Heart left ventricle (tissue), 13 donors: ENCODE measurements at regions not wholly inside any gene's neighbourhood (a gene's known extent, or its start where the extent isn't known, plus 50 kb on each side); places are given as distances from the start of the nearest gene placed in this dataset.

Source experiments
- POLR2A ChIP-seq, 2 donors: fragments of 450-650 bp; IDR thresholded peaks; one replicate each; pipeline ENCODE4 v1.6.1; 2017; ENCODE audit warnings: antibody characterized with exemption in 2 of 2, mild to moderate bottlenecking in 2 of 2, moderate library complexity in 2 of 2
- TF ChIP-seq, protein P1 (sequence below), 12 donors: fragments of 200-600 bp; sonication (generic) in 4 of 12; IDR thresholded peaks; one replicate each; pipeline versions ENCODE4 v1.5.0 to v1.8.0; 2018 to 2022; ENCODE audit warnings: antibody characterized with exemption in 12 of 12, mild to moderate bottlenecking in 5 of 12
- donor health status: ischemic (EF 13 %, LVEDD 7.1; RV severe dilation, severe dysfunction).
- donor health status: DM: no; HTN: yes; CAD: no.
- donor health status: DM: no; HTN: no; CAD: no.
- donor health status: ischemic (EF 25% LVEDD 6.9; RV normal size, moderate dysfunction).
- donor health status: ischemic (EF 25% LVEDD 5.7; RV mildly dilated, moderate dysfunction).
- donor health status: ischemic (EF 35%, LVEDD 5.7; RV mildly dilated, moderate dysfunction).
- donor health status: nonischemic (EF 11% LVEDD 7.7; RV severe dilation, severe dysfunction).
- donor health status: DM: yes; HTN: yes; CAD: no.
- donor health status: PGD.
- donor health status: ischemic (EF 29% LVEDD 5.4; RV normal size, mild dysfunction).
- donor health status: nonischemic (EF 23%, LVEDD 6.1; RV moderate dilation, normal function).

DNA sequence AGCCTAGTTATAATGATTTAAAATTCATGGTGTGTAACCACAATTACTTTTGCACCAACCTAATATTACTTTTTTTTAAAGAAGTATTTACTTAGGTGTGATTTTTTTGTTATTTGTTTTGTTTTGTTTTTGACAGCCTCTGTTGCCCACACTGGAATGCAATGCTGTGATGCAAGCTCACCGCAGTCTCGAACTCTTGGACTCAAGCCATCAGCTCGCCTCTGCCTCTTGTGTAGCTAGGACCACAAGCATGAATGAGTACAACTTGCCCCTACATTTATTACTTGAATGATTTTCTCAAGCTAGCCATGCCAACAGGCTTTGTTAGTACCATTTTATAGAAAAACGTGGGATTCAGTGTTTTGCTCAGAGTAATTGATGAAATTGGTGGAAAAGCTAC, 488.8 kb upstream of the CPEB2 start:
- no peak for TF ChIP-seq POLR2A (IDR thresholded peaks at IDR 0.05)
- TF ChIP-seq, protein P1, sequence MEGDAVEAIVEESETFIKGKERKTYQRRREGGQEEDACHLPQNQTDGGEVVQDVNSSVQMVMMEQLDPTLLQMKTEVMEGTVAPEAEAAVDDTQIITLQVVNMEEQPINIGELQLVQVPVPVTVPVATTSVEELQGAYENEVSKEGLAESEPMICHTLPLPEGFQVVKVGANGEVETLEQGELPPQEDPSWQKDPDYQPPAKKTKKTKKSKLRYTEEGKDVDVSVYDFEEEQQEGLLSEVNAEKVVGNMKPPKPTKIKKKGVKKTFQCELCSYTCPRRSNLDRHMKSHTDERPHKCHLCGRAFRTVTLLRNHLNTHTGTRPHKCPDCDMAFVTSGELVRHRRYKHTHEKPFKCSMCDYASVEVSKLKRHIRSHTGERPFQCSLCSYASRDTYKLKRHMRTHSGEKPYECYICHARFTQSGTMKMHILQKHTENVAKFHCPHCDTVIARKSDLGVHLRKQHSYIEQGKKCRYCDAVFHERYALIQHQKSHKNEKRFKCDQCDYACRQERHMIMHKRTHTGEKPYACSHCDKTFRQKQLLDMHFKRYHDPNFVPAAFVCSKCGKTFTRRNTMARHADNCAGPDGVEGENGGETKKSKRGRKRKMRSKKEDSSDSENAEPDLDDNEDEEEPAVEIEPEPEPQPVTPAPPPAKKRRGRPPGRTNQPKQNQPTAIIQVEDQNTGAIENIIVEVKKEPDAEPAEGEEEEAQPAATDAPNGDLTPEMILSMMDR (IDR thresholded peaks at IDR 0.05), result no peak
